ENCODE measurements at regions not wholly inside any gene's neighbourhood (a gene's known extent, or its start where the extent isn't known, plus 50 kb on each side); places are given as distances from the start of the nearest gene placed in this dataset.

GRCh38 chr19:31501427-31502195 lies 152.4 kb upstream of the TSHZ3 start:
- in situ Hi-C loops (cut with MboI; ENCODE audit: low sequenced_read_pairs) (no loop called here), dilution Hi-C loops (cut with HindIII; ENCODE audit: low sequenced_read_pairs, unreplicated experiment) (no loop called here), intact Hi-C loops (cut with micrococcal nuclease) (no loop called here)
- Histone ChIP-seq H4K91ac (ENCODE audit: insufficient read depth, low read depth, low read length) (no peak overlapping the region), H2AK5ac (ENCODE audit: low read depth, low read length) (no peak overlapping the region), H2AK9ac (replicated peaks; ENCODE audit: low read depth, low read length, poor library complexity) (peak overlapping the region; percentile 55), H3K23ac (ENCODE audit: low read depth, low read length) (no peak overlapping the region), H3K14ac (replicated peaks; ENCODE audit: low read depth, low read length) (no peak overlapping the region), H4K5ac (ENCODE audit: low read depth, low read length) (no peak overlapping the region), H3K79me1 (ENCODE audit: low read depth in 1 of 2, low read length in 2 of 2) (no peaks in the 10 kb centered on the region), H4K8ac (ENCODE audit: low read depth in 2 of 2, low read length in 2 of 2) (no peak overlapping the region), H2AFZ (replicated peaks; ENCODE audit: low read length, poor library complexity) (no peak overlapping the region), H3K27me3 (ENCODE audit: control insufficient read depth, insufficient read depth, low read length) (peaks cover 3% of the 10 kb centered on the region; the same call in 1 of the 2 replicates), H3K36me3 (ENCODE audit: control insufficient read depth, insufficient read depth, low read length) (no peaks in the 10 kb centered on the region), H3K4me1 (ENCODE audit: control insufficient read depth, insufficient read depth, low read length) (no peaks in the 10 kb centered on the region), H3K9ac (ENCODE audit: low read depth, low read length) (no peak overlapping the region), H3K4ac (ENCODE audit: low read depth, low read length) (no peak overlapping the region), H3K27ac (ENCODE audit: insufficient read depth, low read length) (no peak overlapping the region), H3K56ac (ENCODE audit: extremely low read depth, insufficient read depth, low read length) (no peak overlapping the region), H2BK15ac (ENCODE audit: low read depth, low read length) (no peak overlapping the region), H3K4me3 (ENCODE audit: insufficient read depth, low read depth, low read length) (no peak overlapping the region), H4K20me1 (ENCODE audit: insufficient read depth, low read length) (no peaks in the 10 kb centered on the region), H3K9me1 (ENCODE audit: insufficient read depth, low read length) (no peaks in the 10 kb centered on the region), H2BK5ac (ENCODE audit: low read depth, low read length, poor library complexity, severe bottlenecking) (no peak overlapping the region), H2BK120ac (ENCODE audit: low read depth, low read length) (no peak overlapping the region), H3K9me3 (ENCODE audit: control insufficient read depth, insufficient read depth, low read length) (no peaks in the 10 kb centered on the region), H3K4me2 (ENCODE audit: low read depth, low read length) (no peak overlapping the region), H3K18ac (ENCODE audit: low read depth, low read length) (no peak overlapping the region), H2BK20ac (ENCODE audit: low read depth, low read length) (no peak overlapping the region)
- POLR2A ChIA-PET (ENCODE audit: unreplicated experiment) = no interaction called here
- no peak for ATAC-seq (ENCODE audit: low read depth)
- DNase-seq = no peak
- no CpG with 5 or more reads among the region's 4 CpGs for WGBS, 2 experiments (ENCODE audit: extremely low coverage in 2 of 2, insufficient read length in 1 of 2)
- BruUV-seq (replicated peaks) = no TSS peak
- no peak for TF ChIP-seq BHLHE40 (IDR thresholded peaks at IDR 0.05; ENCODE audit: low read depth, low read length)
- TF ChIP-seq CEBPB (IDR thresholded peaks at IDR 0.05; ENCODE audit: low read depth, low read length) = no peak
- no peak for TF ChIP-seq MXI1 (IDR thresholded peaks at IDR 0.05; ENCODE audit: borderline replicate concordance, low read depth, low read length)
- no peak for TF ChIP-seq ELK1 (IDR thresholded peaks at IDR 0.05; ENCODE audit: borderline replicate concordance, low read depth, low read length)
- no peak for TF ChIP-seq USF2 (IDR thresholded peaks at IDR 0.05; ENCODE audit: low read depth, low read length)
- TF ChIP-seq CTCF (conservative IDR thresholded peaks at IDR 0.05; ENCODE audit: low read depth, low read length) = no peak
- no peak for TF ChIP-seq POLR2A (IDR thresholded peaks at IDR 0.05; ENCODE audit: low read depth, low read length)
- TF ChIP-seq MAZ (IDR thresholded peaks at IDR 0.05; ENCODE audit: borderline replicate concordance, low read depth, low read length) = no peak
- no peak for TF ChIP-seq SMC3 (IDR thresholded peaks at IDR 0.05; ENCODE audit: low read depth, low read length)
- TF ChIP-seq MAFK (IDR thresholded peaks at IDR 0.05; ENCODE audit: low read depth, low read length) = no peak
- no peak for TF ChIP-seq RFX5 (IDR thresholded peaks at IDR 0.05; ENCODE audit: low read depth, low read length)
- TF ChIP-seq NFE2L2 (IDR thresholded peaks at IDR 0.05; ENCODE audit: low read depth, low read length) = no peak
- TF ChIP-seq FOS (IDR thresholded peaks at IDR 0.05; ENCODE audit: low read depth, low read length) = no peak
- TF ChIP-seq CHD1 (IDR thresholded peaks at IDR 0.05; ENCODE audit: low read depth, low read length) = no peak
- no peak for TF ChIP-seq RAD21 (IDR thresholded peaks at IDR 0.05; ENCODE audit: low read length)
- TF ChIP-seq RCOR1 (IDR thresholded peaks at IDR 0.05; ENCODE audit: insufficient replicate concordance, low read length) = no peak
- CTCF ChIA-PET = no interaction called here

Measured in IMR-90 (cell line).